KOPT-K1 (cell line): ENCODE measurements at regions not wholly inside any gene's neighbourhood (a gene's known extent, or its start where the extent isn't known, plus 50 kb on each side); places are given as distances from the start of the nearest gene placed in this dataset.

Experiments used
- H3K27ac ChIP-seq: fragments of 200-600 bp; sonication (generic); 2 replicates; pipeline ENCODE4 v1.5.1; 2016; ENCODE audit warnings: antibody characterized with exemption, mild to moderate bottlenecking, low read depth, low read length; ENCODE audit not compliant: poor library complexity, severe bottlenecking
- H3K36me3 ChIP-seq: fragments of 200-600 bp; sonication (generic); 2 replicates; pipeline ENCODE4 v1.5.1; 2017; ENCODE audit warnings: antibody characterized with exemption, mild to moderate bottlenecking, low read length, moderate library complexity; ENCODE audit not compliant: insufficient read depth
- H3K9me3 ChIP-seq: fragments of 200-600 bp; sonication (generic); 2 replicates; pipeline ENCODE4 v1.5.1; 2017; ENCODE audit warnings: antibody characterized with exemption, low read length, mild to moderate bottlenecking; ENCODE audit not compliant: insufficient read depth, poor library complexity, severe bottlenecking

GRCh38 chr16:26768385-26769010 is 298.2 kb upstream of the C16orf82 start:
- H3K36me3 ChIP-seq = no peaks in the 10 kb centered on the region
- no peaks in the 10 kb centered on the region for H3K9me3 ChIP-seq
- no peak overlapping the region for H3K27ac ChIP-seq

- Histone ChIP-seq H3K27ac (no peak overlapping the region), H3K9me3 (no peaks in the 10 kb centered on the region), H3K36me3 (no peaks in the 10 kb centered on the region)
Observed at GRCh38 chr16:26770547-26770946, 296.2 kb upstream of the C16orf82 start.

GRCh38 chr16:26772503-26772902 is 294.2 kb upstream of the C16orf82 start:
- H3K9me3 ChIP-seq = no peaks in the 10 kb centered on the region
- H3K27ac ChIP-seq = no peak overlapping the region
- H3K36me3 ChIP-seq = no peaks in the 10 kb centered on the region

- Histone ChIP-seq H3K9me3 (no peaks in the 10 kb centered on the region), H3K36me3 (no peaks in the 10 kb centered on the region), H3K27ac (no peak overlapping the region)
Observed at GRCh38 chr16:26777821-26778220, 288.9 kb upstream of the C16orf82 start.

GRCh38 chr16:26787924-26788323 is 278.8 kb upstream of the C16orf82 start:
- H3K36me3 ChIP-seq = no peaks in the 10 kb centered on the region
- no peaks in the 10 kb centered on the region for H3K9me3 ChIP-seq
- H3K27ac ChIP-seq = no peak overlapping the region

GRCh38 chr16:26791169-26791568 is 275.6 kb upstream of the C16orf82 start:
- Histone ChIP-seq H3K36me3 (no peaks in the 10 kb centered on the region), H3K27ac (no peak overlapping the region), H3K9me3 (no peaks in the 10 kb centered on the region)

- Histone ChIP-seq H3K36me3 (no peaks in the 10 kb centered on the region), H3K27ac (no peak overlapping the region), H3K9me3 (no peaks in the 10 kb centered on the region)
Observed at GRCh38 chr16:26795184-26795583, 271.5 kb upstream of the C16orf82 start.

- Histone ChIP-seq H3K9me3 (no peaks in the 10 kb centered on the region), H3K27ac (no peak overlapping the region), H3K36me3 (no peaks in the 10 kb centered on the region)
Observed at GRCh38 chr16:26801628-26802027, 265.1 kb upstream of the C16orf82 start.

- Histone ChIP-seq H3K9me3 (no peaks in the 10 kb centered on the region), H3K36me3 (no peaks in the 10 kb centered on the region), H3K27ac (no peak overlapping the region)
Observed at GRCh38 chr16:26802440-26802839, 264.3 kb upstream of the C16orf82 start.

- no peaks in the 10 kb centered on the region for H3K9me3 ChIP-seq
- H3K36me3 ChIP-seq = no peaks in the 10 kb centered on the region
- no peak overlapping the region for H3K27ac ChIP-seq
Observed at GRCh38 chr16:26802965-26803364, 263.8 kb upstream of the C16orf82 start.

- Histone ChIP-seq H3K27ac (no peak overlapping the region), H3K36me3 (no peaks in the 10 kb centered on the region), H3K9me3 (no peaks in the 10 kb centered on the region)
Observed at GRCh38 chr16:26806657-26807056, 260.1 kb upstream of the C16orf82 start.

- Histone ChIP-seq H3K9me3 (no peaks in the 10 kb centered on the region), H3K36me3 (no peaks in the 10 kb centered on the region), H3K27ac (no peak overlapping the region)
Observed at GRCh38 chr16:26809461-26809860, 257.3 kb upstream of the C16orf82 start.

- no peaks in the 10 kb centered on the region for H3K9me3 ChIP-seq
- H3K36me3 ChIP-seq = no peaks in the 10 kb centered on the region
- peak overlapping the region; percentile 53 for H3K27ac ChIP-seq
Observed at GRCh38 chr16:26816266-26816665, 250.5 kb upstream of the C16orf82 start.

- H3K27ac ChIP-seq = peak overlapping the region; percentile 57
Observed at GRCh38 chr16:26816885-26817571, 249.7 kb upstream of the C16orf82 start.

GRCh38 chr16:26818393-26818792 is 248.3 kb upstream of the C16orf82 start:
- peak overlapping the region; percentile 57 for H3K27ac ChIP-seq
- H3K36me3 ChIP-seq = no peaks in the 10 kb centered on the region
- H3K9me3 ChIP-seq = no peaks in the 10 kb centered on the region

More at GRCh38 chr16:26816885-26817571, 249.7 kb upstream of the C16orf82 start:
- Histone ChIP-seq H3K9me3 (no peaks in the 10 kb centered on the region), H3K36me3 (no peaks in the 10 kb centered on the region)

- Histone ChIP-seq H3K9me3 (no peaks in the 10 kb centered on the region), H3K36me3 (no peaks in the 10 kb centered on the region)
Observed at GRCh38 chr16:26824469-26824868, 242.3 kb upstream of the C16orf82 start.

More at GRCh38 chr16:26824469-26824868, 242.3 kb upstream of the C16orf82 start:
- no peak overlapping the region for H3K27ac ChIP-seq
